ENCODE measurements at regions not wholly inside any gene's neighbourhood (a gene's known extent, or its start where the extent isn't known, plus 50 kb on each side); places are given as distances from the start of the nearest gene placed in this dataset.
"Not testable (repeated sequence)": the region's sequence is repeated elsewhere in the genome, so short reads cannot be mapped to it uniquely, and the experiment has no call there.

DNA sequence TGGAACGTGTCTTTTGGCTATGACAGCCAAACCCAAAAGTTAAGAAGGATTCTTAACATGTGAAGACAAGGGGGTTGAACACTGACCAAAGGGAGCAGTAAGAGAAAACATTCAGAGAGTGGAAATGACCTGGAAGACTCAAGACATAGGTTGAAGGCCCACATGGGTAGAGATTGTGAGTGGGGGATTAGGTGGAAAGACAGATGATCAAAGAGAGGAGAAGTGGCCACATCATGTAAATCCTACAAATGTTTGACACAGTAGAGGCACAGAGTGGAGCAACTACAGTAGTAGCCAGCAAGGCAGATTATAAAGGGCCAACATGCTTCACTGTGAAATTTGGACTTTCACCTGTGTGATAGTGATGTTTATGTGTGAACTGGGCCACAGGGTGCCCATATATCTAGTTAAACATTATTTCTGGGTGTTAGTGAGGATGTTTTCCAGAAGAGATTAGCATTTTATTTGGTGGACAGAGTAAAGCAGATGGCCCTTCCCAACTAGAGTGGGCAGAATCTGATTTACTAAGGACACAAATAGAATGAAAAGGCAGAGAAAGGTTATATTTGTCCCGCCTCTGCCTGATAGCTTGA lies 559.3 kb downstream of the RAB28 start:
- intact Hi-C loops (cut with DNase I; ENCODE audit: low total_unique reads) = no loop called here
- Histone ChIP-seq H3K4me1 (no peaks in the 10 kb centered on the region), H3K36me3 (no peaks in the 10 kb centered on the region), H3K27me3 (no peaks in the 10 kb centered on the region), H3K27ac (no peak overlapping the region), H3K9me3 (no peaks in the 10 kb centered on the region), H3K4me3 (no peak overlapping the region)
- no peak for DNase-seq
- TF ChIP-seq POLR2A (IDR thresholded peaks at IDR 0.05) = no peak
- TF ChIP-seq, protein P1, sequence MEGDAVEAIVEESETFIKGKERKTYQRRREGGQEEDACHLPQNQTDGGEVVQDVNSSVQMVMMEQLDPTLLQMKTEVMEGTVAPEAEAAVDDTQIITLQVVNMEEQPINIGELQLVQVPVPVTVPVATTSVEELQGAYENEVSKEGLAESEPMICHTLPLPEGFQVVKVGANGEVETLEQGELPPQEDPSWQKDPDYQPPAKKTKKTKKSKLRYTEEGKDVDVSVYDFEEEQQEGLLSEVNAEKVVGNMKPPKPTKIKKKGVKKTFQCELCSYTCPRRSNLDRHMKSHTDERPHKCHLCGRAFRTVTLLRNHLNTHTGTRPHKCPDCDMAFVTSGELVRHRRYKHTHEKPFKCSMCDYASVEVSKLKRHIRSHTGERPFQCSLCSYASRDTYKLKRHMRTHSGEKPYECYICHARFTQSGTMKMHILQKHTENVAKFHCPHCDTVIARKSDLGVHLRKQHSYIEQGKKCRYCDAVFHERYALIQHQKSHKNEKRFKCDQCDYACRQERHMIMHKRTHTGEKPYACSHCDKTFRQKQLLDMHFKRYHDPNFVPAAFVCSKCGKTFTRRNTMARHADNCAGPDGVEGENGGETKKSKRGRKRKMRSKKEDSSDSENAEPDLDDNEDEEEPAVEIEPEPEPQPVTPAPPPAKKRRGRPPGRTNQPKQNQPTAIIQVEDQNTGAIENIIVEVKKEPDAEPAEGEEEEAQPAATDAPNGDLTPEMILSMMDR (IDR thresholded peaks at IDR 0.05) = no peak

DNA sequence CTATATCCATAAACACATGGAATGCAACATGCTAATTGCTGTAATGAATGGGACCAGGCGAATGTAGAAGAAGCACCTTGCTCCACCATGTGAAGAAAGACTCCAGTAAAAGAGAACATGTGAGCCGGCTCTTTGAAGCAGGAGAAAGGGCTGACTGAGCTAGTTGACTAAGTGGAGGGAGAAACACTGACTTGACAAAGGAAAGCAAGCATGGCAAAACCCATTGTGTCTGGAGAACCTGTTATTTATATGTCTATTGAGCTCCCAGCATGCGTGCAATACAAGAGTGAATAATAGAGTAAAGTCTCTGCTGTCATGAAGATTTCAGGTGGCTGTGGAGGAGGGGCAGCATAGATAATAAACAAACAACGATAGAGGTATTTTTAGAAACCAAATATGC lies 559.9 kb downstream of the RAB28 start:
- Histone ChIP-seq H3K4me1 (no peaks in the 10 kb centered on the region), H3K9me3 (no peaks in the 10 kb centered on the region), H3K27me3 (no peaks in the 10 kb centered on the region), H3K27ac (no peak overlapping the region), H3K4me3 (no peak overlapping the region), H3K36me3 (no peaks in the 10 kb centered on the region)
- TF ChIP-seq POLR2A (IDR thresholded peaks at IDR 0.05) = no peak
- TF ChIP-seq, protein P1 (IDR thresholded peaks at IDR 0.05) = no peak
- intact Hi-C loops (cut with DNase I; ENCODE audit: low total_unique reads) = no loop called here
- no peak for DNase-seq

DNA sequence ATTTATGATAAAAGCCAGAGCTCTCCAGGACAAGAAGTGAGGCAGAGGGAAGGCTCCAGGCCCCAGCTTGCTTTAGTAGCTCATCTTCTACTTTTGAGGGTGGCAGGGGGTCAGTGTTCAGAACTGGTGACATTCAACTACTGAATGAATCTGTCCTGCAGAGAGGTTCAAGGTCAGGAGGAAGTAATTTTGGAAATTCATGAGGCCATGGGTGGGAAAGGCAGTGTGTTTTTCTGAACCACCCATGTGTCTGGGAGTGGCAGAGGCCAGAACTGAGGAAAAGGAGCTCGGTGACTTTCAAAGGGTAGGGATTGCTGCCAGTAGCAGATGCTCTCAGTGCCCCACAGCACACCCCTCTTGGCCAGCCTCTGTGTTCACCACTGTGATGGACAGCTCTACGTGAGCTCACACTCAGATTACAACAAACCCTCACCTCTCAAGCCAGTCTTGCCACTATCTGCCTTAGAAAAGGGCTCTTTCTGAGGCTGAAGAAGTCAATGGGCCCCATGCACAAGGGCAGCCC lies 571.2 kb downstream of the RAB28 start:
- no peaks in the 10 kb centered on the region for H3K36me3 ChIP-seq
- H3K4me1 ChIP-seq = no peaks in the 10 kb centered on the region
- H3K4me3 ChIP-seq = no peak overlapping the region
- no peaks in the 10 kb centered on the region for H3K9me3 ChIP-seq
- TF ChIP-seq POLR2A (IDR thresholded peaks at IDR 0.05) = no peak
- TF ChIP-seq, protein P1 (IDR thresholded peaks at IDR 0.05) = no peak
- no peaks in the 10 kb centered on the region for H3K27me3 ChIP-seq
- intact Hi-C loops (cut with DNase I; ENCODE audit: low total_unique reads) = no loop called here
- DNase-seq = no peak
- H3K27ac ChIP-seq = no peak overlapping the region

DNA sequence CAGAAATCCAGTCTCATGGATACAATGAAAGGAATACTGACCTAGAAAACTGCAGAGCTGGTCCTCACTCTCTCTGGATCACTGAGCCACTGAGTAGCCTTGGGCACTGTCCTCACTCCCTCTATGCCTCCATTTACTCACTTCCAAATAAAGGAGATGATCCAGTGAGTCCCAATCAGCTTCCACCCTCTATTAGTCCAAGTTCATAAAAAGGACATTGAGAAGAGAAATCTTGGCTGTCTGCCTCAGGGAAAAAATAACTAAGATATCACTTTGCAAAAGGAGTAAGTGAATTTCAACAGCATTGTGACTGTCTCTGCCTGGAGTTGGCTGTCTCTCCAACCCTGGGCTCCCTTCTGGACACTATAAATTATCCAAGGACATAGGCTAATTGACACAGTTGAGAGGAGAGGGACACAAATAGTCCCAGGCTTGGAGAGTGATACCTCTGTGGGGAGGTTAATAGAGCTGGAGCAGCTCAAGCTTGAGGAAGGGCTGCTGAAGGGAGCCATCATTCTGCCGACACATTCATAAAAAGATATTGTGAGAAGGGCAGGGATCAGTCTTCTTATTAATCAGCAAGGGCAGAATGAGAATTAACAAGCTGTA lies 572.3 kb downstream of the RAB28 start:
- TF ChIP-seq POLR2A (IDR thresholded peaks at IDR 0.05) = no peak
- TF ChIP-seq, protein P1 (IDR thresholded peaks at IDR 0.05) = no peak

DNA sequence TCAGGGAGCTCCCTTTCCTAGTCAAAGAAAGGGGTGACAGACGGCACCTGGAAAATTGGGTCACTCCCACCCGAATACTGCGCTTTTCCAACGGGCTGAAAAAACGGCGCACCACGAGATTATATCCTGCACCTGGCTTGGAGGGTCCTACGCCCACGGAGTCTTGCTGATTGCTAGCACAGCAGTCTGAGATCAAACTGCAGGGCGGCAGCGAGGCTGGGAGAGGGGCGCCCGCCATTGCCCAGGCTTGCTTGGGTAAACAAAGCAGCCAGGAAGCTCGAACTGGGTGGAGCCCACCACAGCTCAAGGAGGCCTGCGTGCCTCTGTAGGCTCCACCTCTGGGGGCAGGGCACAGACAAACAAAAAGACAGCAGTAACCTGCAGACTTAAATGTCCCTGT lies 580.5 kb downstream of the RAB28 start:
- H3K9me3 ChIP-seq; H3K27me3 ChIP-seq; H3K4me1 ChIP-seq; intact Hi-C loops (cut with DNase I; ENCODE audit: low total_unique reads); H3K4me3 ChIP-seq; H3K36me3 ChIP-seq; H3K27ac ChIP-seq; DNase-seq: not testable (repeated sequence)

More for the DNA sequence above, 572.3 kb downstream of the RAB28 start:
- Histone ChIP-seq H3K27me3 (no peaks in the 10 kb centered on the region), H3K9me3 (no peaks in the 10 kb centered on the region), H3K36me3 (no peaks in the 10 kb centered on the region), H3K4me1 (no peaks in the 10 kb centered on the region), H3K4me3 (no peak overlapping the region), H3K27ac (no peak overlapping the region)
- DNase-seq = no peak
- intact Hi-C loops (cut with DNase I; ENCODE audit: low total_unique reads) = no loop called here
